GM23338 (cell line): ENCODE measurements at regions not wholly inside any gene's neighbourhood (a gene's known extent, or its start where the extent isn't known, plus 50 kb on each side); places are given as distances from the start of the nearest gene placed in this dataset.

Source experiments
- CREB1 ChIP-seq: fragments of 250-450 bp; sonication (Bioruptor Pico); IDR thresholded peaks from 2 replicates; pipeline ENCODE4 v1.5.0; 2020; ENCODE audit warnings: low read depth, mild to moderate bottlenecking, moderate library complexity
- ETS1 ChIP-seq: IDR thresholded peaks from 2 replicates; pipeline ENCODE4 v1.6.1; 2016; ENCODE audit warnings: antibody characterized with exemption
- EZH2 ChIP-seq: fragments of 200-600 bp; sonication (generic); IDR thresholded peaks from one replicate; pipeline ENCODE4 v1.8.0; 2017; ENCODE audit warnings: antibody characterized with exemption, mild to moderate bottlenecking, low read depth; ENCODE audit not compliant: unreplicated experiment
- JUNB ChIP-seq: IDR thresholded peaks from one replicate; pipeline ENCODE4 v1.6.1; 2016; ENCODE audit warnings: antibody characterized with exemption; ENCODE audit not compliant: unreplicated experiment
- ZNF331 ChIP-seq: fragments of 250-450 bp; sonication (Bioruptor Pico); IDR thresholded peaks from 2 replicates; pipeline ENCODE4 v1.5.0; 2020; ENCODE audit warnings: low read depth, mild to moderate bottlenecking, moderate library complexity
- TF ChIP-seq, protein P1 (sequence below): IDR thresholded peaks from one replicate; pipeline ENCODE4 v1.6.1; 2018; ENCODE audit warnings: antibody characterized with exemption; ENCODE audit not compliant: unreplicated experiment

DNA sequence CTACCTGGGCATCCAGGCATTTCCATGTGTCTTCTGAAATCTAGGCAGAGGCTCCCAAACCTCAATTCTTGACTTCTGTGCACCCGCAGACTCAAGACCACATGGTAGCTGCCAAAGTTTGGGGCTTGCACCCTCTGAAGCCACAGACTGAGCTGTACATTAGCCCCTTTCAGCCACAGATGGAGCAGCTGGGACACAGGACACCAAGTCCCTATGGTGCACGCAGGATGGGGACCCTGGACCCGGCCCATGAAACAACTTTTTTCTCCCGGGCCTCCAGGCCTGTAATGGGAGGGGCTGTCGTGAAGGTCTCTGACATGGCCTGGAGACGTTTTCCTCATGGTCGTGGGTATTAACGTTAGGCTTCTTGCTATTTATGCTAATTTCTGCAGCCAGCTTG is 330.0 kb downstream of the RERGL start (continued):
- TF ChIP-seq ETS1 (no peak), JUNB (no peak), ZNF331 (no peak), CREB1 (CRISPR knock-in tag) (no peak), EZH2 (no peak)
- TF ChIP-seq, protein P1, sequence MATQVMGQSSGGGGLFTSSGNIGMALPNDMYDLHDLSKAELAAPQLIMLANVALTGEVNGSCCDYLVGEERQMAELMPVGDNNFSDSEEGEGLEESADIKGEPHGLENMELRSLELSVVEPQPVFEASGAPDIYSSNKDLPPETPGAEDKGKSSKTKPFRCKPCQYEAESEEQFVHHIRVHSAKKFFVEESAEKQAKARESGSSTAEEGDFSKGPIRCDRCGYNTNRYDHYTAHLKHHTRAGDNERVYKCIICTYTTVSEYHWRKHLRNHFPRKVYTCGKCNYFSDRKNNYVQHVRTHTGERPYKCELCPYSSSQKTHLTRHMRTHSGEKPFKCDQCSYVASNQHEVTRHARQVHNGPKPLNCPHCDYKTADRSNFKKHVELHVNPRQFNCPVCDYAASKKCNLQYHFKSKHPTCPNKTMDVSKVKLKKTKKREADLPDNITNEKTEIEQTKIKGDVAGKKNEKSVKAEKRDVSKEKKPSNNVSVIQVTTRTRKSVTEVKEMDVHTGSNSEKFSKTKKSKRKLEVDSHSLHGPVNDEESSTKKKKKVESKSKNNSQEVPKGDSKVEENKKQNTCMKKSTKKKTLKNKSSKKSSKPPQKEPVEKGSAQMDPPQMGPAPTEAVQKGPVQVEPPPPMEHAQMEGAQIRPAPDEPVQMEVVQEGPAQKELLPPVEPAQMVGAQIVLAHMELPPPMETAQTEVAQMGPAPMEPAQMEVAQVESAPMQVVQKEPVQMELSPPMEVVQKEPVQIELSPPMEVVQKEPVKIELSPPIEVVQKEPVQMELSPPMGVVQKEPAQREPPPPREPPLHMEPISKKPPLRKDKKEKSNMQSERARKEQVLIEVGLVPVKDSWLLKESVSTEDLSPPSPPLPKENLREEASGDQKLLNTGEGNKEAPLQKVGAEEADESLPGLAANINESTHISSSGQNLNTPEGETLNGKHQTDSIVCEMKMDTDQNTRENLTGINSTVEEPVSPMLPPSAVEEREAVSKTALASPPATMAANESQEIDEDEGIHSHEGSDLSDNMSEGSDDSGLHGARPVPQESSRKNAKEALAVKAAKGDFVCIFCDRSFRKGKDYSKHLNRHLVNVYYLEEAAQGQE, result no peak
